GM18520 (cell line): ENCODE measurements at regions not wholly inside any gene's neighbourhood (a gene's known extent, or its start where the extent isn't known, plus 50 kb on each side); places are given as distances from the start of the nearest gene placed in this dataset.
"Not testable (repeated sequence)": the region's sequence is repeated elsewhere in the genome, so short reads cannot be mapped to it uniquely, and the experiment has no call there.

ENCODE experiments used
- ATAC-seq: cut with Tn5 transposase; IDR thresholded peaks from one replicate; pipeline ENCODE4 v1.9.1; 2021; ENCODE audit not compliant: unreplicated experiment

GRCh38 chr10:30534465-30535144 is 94.9 kb downstream of the LYZL2 start:
- ATAC-seq, result no peak

DNA sequence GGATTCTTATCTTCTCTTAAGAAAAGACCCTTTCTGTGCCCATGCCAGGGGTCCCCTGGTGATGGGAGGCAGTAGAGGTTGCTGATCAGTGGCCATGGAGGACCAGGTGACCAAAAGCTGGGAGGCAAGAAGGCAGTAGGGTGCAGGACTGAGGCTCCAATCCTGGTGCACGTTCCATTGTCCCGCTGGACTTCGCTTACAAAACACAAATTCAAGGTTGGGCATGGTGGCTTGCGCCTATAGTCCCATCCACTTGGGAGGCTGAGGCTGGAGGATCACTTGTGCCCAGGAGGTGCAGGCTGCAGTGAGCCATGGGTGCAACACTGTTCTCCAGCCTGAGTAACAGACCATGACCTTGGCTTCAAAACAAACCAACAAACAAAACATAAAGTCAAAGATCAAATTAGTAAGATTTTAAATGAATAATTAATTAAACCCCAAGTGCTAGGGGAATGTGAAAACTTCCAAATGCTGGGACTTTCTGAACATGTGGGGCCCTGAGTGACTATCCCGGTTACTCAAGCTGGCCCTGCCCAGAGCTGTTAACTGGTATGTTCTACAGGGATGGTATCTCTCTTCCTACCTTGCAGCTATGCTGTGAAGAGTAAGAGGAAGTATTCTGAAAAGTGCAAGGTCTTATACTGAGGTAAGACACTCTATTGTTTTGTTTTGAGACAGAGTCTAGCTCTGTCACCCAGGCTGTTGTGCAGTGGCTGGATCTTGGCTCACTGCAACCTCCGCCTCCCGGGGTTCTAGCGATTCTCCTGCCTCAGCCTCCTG is 97.6 kb downstream of the LYZL2 start:
- ATAC-seq, result no peak

- peak; percentile 49 for ATAC-seq
Observed at GRCh38 chr10:30529373-30529998, 95.5 kb downstream of the MAP3K8 start.

- ATAC-seq, result no peak
Observed at GRCh38 chr10:30528429-30528786, 94.4 kb downstream of the MAP3K8 start.

DNA sequence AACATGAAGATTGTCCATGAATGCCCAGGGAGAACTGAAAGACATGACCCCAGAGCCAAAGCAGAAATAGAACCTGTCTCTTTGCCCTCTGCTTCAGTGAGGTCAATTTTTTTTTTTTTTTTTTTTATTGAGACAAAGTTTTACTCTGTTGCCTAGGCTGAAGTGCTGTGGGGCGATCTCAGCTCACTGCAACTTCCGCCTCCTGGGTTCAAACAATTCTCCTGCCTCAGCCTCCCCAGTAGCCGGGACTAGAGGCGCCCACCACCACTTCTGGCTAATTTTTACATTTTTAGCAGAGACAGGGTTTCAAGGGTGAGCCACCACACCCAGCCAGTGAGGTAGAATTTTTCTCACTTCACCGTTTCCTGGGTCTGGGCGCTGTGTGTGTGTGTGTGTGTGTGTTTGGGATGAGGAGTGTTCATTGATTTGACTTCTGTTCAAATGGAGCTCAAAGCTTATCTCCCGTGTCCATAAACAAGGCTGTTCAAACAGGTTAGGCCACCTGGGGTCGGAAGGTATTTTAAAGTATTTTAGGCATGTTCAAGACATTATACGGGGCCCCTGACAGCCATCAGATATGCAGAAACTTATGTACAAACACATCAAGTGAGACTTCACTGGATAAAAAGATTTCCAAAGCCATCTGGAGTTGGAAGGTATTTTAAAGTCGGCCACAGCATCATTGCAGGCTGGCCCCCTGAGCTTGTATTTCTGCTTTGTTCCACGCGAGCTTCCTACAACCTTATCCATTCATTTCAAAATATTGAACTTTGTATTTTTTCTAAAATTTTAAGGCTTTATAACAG is 93.8 kb downstream of the MAP3K8 start:
- no peak for ATAC-seq

- not testable (repeated sequence) for ATAC-seq
Observed at GRCh38 chr10:30522661-30523078, 88.7 kb downstream of the MAP3K8 start.

- ATAC-seq, result no peak
Observed at GRCh38 chr10:30518907-30519306, 84.9 kb downstream of the MAP3K8 start.
